Kidney (tissue), 13 donors: ENCODE measurements at regions not wholly inside any gene's neighbourhood (a gene's known extent, or its start where the extent isn't known, plus 50 kb on each side); places are given as distances from the start of the nearest gene placed in this dataset.
A peak's percentile ranks its signal among the peaks of the same experiment; 100 is the strongest.

Experiments
- DNase-seq, 5 donors: peaks; one replicate each; pipeline ENCODE4 v3.0.0-alpha.2; 2013 to 2020
- FAIRE-seq: peaks from 2 replicates; lab custom pipeline; 2012; peaks lifted over from hg19 to GRCh38; lab: Jason Lieb, UNC
- H3K27ac ChIP-seq, 2 donors: one replicate each; pipeline ENCODE4 v1.7.0; 2013; ENCODE audit warnings: low read depth in 2 of 2, low read length in 2 of 2, inconsistent platforms in 1 of 2
- H3K27me3 ChIP-seq: one replicate; pipeline ENCODE4 v1.7.1; 2013; ENCODE audit warnings: low read length, inconsistent platforms; ENCODE audit not compliant: control insufficient read depth, insufficient read depth
- H3K36me3 ChIP-seq, 3 donors: one replicate each; pipeline versions ENCODE4 v1.7.0 to v1.7.1; 2013; ENCODE audit warnings: low read length in 3 of 3, control low read depth in 1 of 3, inconsistent platforms in 1 of 3; ENCODE audit not compliant: insufficient read depth in 3 of 3, control insufficient read depth in 2 of 3
- H3K4me1 ChIP-seq, 3 donors: one replicate each; pipeline versions ENCODE4 v1.7.0 to v1.7.1; 2013; ENCODE audit warnings: low read length in 3 of 3, inconsistent platforms in 1 of 3, low read depth in 1 of 3; ENCODE audit not compliant: control insufficient read depth in 2 of 3, insufficient read depth in 2 of 3
- H3K4me3 ChIP-seq, 3 donors: one replicate each; pipeline versions ENCODE4 v1.7.0 to v1.8.1; 2013; ENCODE audit warnings: low read length in 3 of 3, control low read depth in 1 of 3, inconsistent platforms in 1 of 3
- H3K9ac ChIP-seq, 3 donors: one replicate each; pipeline versions ENCODE4 v1.7.0 to v1.7.1; 2013; ENCODE audit warnings: low read length in 3 of 3, control low read depth in 1 of 3, inconsistent platforms in 1 of 3
- H3K9me3 ChIP-seq, 3 donors: one replicate each; pipeline versions ENCODE4 v1.7.0 to v1.7.1; 2013; ENCODE audit warnings: low read length in 3 of 3, control low read depth in 1 of 3, inconsistent platforms in 1 of 3; ENCODE audit not compliant: control insufficient read depth in 2 of 3, insufficient read depth in 1 of 3
- intact Hi-C: fragments of 100-400 bp; cut with DNase I; formaldehyde crosslinking; loops from one replicate; pipeline ENCODE4 v1.11.1; 2022
- TF ChIP-seq, protein P1 (sequence below): IDR thresholded peaks from 3 replicates; pipeline ENCODE4 v1.5.1; 2012; ENCODE audit warnings: mild to moderate bottlenecking, moderate library complexity, borderline replicate concordance; ENCODE audit not compliant: insufficient read depth; ENCODE audit errors: extremely low read depth
- donor health status: control.
- donor health status: control.
- donor health status: control.
- donor health status: control.
- donor health status: control.
- donor health status: DM: yes; HTN: yes; CAD: no.
- donor health status: Normal renal cell carcinoma (clear cell type).

DNA sequence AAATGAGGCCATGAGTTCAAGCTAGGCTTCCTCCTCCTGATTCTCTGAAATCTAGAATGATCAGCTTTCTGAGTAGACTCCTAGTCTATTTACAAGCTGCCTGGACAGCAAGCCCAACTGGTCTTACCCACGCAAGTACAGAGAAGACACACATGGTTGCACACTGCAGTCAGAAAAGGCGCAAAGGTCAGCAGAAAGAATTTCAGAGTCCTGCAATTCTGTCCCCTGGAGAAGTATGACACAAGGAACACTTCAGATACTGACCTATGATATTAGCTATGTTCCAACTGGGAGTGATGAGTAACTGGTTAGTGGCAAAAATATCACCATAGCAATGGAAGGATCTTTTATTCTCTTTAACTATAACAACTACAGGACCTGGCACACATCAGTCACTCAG is 336.1 kb upstream of the PKDCC start:
- TF ChIP-seq, protein P1, sequence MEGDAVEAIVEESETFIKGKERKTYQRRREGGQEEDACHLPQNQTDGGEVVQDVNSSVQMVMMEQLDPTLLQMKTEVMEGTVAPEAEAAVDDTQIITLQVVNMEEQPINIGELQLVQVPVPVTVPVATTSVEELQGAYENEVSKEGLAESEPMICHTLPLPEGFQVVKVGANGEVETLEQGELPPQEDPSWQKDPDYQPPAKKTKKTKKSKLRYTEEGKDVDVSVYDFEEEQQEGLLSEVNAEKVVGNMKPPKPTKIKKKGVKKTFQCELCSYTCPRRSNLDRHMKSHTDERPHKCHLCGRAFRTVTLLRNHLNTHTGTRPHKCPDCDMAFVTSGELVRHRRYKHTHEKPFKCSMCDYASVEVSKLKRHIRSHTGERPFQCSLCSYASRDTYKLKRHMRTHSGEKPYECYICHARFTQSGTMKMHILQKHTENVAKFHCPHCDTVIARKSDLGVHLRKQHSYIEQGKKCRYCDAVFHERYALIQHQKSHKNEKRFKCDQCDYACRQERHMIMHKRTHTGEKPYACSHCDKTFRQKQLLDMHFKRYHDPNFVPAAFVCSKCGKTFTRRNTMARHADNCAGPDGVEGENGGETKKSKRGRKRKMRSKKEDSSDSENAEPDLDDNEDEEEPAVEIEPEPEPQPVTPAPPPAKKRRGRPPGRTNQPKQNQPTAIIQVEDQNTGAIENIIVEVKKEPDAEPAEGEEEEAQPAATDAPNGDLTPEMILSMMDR, result no peak
- Histone ChIP-seq H3K9ac (no peak overlapping the region), H3K27me3 (no peaks in the 10 kb centered on the region), H3K4me3 (no peak overlapping the region), H3K27ac (no peak overlapping the region), H3K9me3 (no peaks in the 10 kb centered on the region), H3K4me1 (peaks cover 0 to 13% (median 0%) of the 10 kb centered on the region in 3 donors), H3K36me3 (no peaks in the 10 kb centered on the region)
- intact Hi-C loops, result no loop called here
- peak in 3 of 5 donors; percentile 42 to 57 (median 53) for DNase-seq
- FAIRE-seq, result no peak

DNA sequence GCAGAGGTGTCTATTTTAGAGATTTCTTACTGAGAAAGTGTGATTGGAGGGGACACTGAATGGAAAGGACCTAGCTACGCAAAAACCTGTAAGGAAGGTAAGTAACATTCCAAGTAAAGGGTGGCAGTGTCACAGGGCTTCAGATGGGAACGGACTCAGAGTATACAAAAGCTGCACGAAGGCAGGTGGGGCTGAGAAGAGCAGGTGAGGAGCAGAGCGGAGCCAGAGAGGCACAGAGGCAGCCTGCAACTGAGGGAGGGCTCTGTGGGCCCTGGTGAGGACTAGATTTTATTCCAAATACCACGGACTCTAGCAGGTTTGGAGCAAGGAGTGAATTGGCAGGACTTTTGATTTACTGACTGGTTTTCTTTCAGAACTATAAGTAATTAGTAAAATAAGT is 331.3 kb upstream of the PKDCC start:
- Histone ChIP-seq H3K9ac (no peak overlapping the region), H3K36me3 (no peaks in the 10 kb centered on the region), H3K4me1 (peaks cover 4 to 36% (median 5%) of the 10 kb centered on the region in 3 donors), H3K9me3 (no peaks in the 10 kb centered on the region), H3K27ac (no peak overlapping the region), H3K4me3 (no peak overlapping the region), H3K27me3 (no peaks in the 10 kb centered on the region)
- intact Hi-C loops, result no loop called here
- no peak for DNase-seq
- TF ChIP-seq, protein P1, result no peak
- FAIRE-seq, result no peak

DNA sequence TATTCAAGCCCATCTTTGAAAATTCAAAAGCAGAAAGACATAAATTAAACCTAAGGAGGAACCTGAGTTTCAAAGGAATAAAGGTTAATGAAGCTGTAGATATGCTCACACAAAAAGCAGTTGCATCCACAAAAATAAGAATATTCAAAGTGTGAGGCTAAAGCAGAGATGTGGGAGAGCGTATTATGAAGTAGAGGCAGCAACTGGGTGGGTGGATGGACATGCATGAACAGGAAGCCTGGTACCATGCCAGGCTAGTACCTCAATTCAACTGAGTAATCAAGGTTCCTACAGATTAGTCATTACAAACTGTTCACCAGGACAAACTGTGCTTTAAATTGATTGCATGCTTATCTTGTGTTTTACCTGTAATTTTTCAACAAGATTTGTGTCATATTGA is 330.0 kb upstream of the PKDCC start:
- DNase-seq, result peak in 1 of 5 donors; percentile 40
- no peaks in the 10 kb centered on the region for H3K36me3 ChIP-seq
- no peak for FAIRE-seq
- peaks cover 5 to 28% (median 6%) of the 10 kb centered on the region in 3 donors for H3K4me1 ChIP-seq
- H3K4me3 ChIP-seq, result no peak overlapping the region
- intact Hi-C loops, result no loop called here
- H3K27me3 ChIP-seq, result no peaks in the 10 kb centered on the region
- TF ChIP-seq, protein P1, result no peak
- H3K9me3 ChIP-seq, result no peaks in the 10 kb centered on the region
- no peak overlapping the region for H3K9ac ChIP-seq
- H3K27ac ChIP-seq, result no peak overlapping the region

DNA sequence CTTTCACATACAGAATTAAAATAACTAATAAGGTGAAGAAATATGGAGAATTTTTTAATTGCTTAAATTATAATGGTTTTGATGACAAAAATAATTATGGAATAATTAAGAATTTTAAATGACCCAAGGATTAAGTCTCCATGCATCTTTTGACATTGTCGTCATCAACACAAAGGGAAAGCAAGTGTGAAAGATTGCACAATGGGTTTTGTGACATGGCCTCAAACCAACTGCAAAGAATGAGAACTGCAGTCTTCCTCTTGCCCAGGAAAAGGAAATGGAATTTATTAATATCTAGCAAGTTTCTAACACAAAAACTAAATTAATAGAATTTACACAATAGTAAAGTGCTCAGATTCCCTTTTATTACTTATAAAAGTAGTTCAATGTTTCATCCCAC is 329.1 kb upstream of the PKDCC start:
- Histone ChIP-seq H3K9ac (no peak overlapping the region), H3K27ac (no peak overlapping the region), H3K4me1 (peaks cover 5 to 28% (median 6%) of the 10 kb centered on the region in 3 donors), H3K36me3 (no peaks in the 10 kb centered on the region), H3K9me3 (no peaks in the 10 kb centered on the region), H3K27me3 (no peaks in the 10 kb centered on the region), H3K4me3 (no peak overlapping the region)
- FAIRE-seq (no peak), DNase-seq (no peak)
- intact Hi-C loops, result no loop called here
- TF ChIP-seq, protein P1, result no peak
